ENCODE measurements at regions not wholly inside any gene's neighbourhood (a gene's known extent, or its start where the extent isn't known, plus 50 kb on each side); places are given as distances from the start of the nearest gene placed in this dataset.
"Not testable (repeated sequence)": the region's sequence is repeated elsewhere in the genome, so short reads cannot be mapped to it uniquely, and the experiment has no call there.

GRCh38 chr2:7377916-7378569 is 460.8 kb downstream of the RNF144A start:
- no peak for DNase-seq (ENCODE audit: low read depth in 2 of 2)

- DNase-seq (ENCODE audit: low read depth in 2 of 2), result no peak
Observed at GRCh38 chr2:7378591-7378990, 461.4 kb downstream of the RNF144A start.

GRCh38 chr2:7379799-7380198 is 462.6 kb downstream of the RNF144A start:
- no peak for DNase-seq (ENCODE audit: low read depth in 2 of 2)

- DNase-seq (ENCODE audit: low read depth in 2 of 2), result no peak
Observed at GRCh38 chr2:7384773-7385349, 467.6 kb downstream of the RNF144A start.

- DNase-seq (ENCODE audit: low read depth in 2 of 2), result not testable (repeated sequence)
Observed at GRCh38 chr2:7390311-7390710, 473.1 kb downstream of the RNF144A start.

GRCh38 chr2:7392076-7392787 is 475.0 kb downstream of the RNF144A start:
- no peak for DNase-seq (ENCODE audit: low read depth in 2 of 2)

GRCh38 chr2:7394195-7394594 is 477.0 kb downstream of the RNF144A start:
- no peak for DNase-seq (ENCODE audit: low read depth in 2 of 2)

- DNase-seq (ENCODE audit: low read depth in 2 of 2), result no peak
Observed at GRCh38 chr2:7400628-7401027, 483.4 kb downstream of the RNF144A start.

- DNase-seq (ENCODE audit: low read depth in 2 of 2), result no peak
Observed at GRCh38 chr2:7403092-7403775, 486.0 kb downstream of the RNF144A start.

GRCh38 chr2:7405861-7406715 is 488.9 kb downstream of the RNF144A start:
- DNase-seq (ENCODE audit: low read depth in 2 of 2), result no peak

- no peak for DNase-seq (ENCODE audit: low read depth in 2 of 2)
Observed at GRCh38 chr2:7407001-7407400, 489.8 kb downstream of the RNF144A start.

- no peak for DNase-seq (ENCODE audit: low read depth in 2 of 2)
Observed at GRCh38 chr2:7407906-7408680, 490.9 kb downstream of the RNF144A start.

- no peak for DNase-seq (ENCODE audit: low read depth in 2 of 2)
Observed at GRCh38 chr2:7411691-7412090, 494.5 kb downstream of the RNF144A start.

GRCh38 chr2:7417845-7418742 is 500.9 kb downstream of the RNF144A start:
- no peak for DNase-seq (ENCODE audit: low read depth in 2 of 2)

- no peak for DNase-seq (ENCODE audit: low read depth in 2 of 2)
Observed at GRCh38 chr2:7419186-7419585, 502.0 kb downstream of the RNF144A start.

- no peak for DNase-seq (ENCODE audit: low read depth in 2 of 2)
Observed at GRCh38 chr2:7419814-7420311, 502.7 kb downstream of the RNF144A start.

- no peak for DNase-seq (ENCODE audit: low read depth in 2 of 2)
Observed at GRCh38 chr2:7420530-7420929, 503.3 kb downstream of the RNF144A start.

- DNase-seq (ENCODE audit: low read depth in 2 of 2), result no peak
Observed at GRCh38 chr2:7424481-7424880, 507.3 kb downstream of the RNF144A start.

- DNase-seq (ENCODE audit: low read depth in 2 of 2), result no peak
Observed at GRCh38 chr2:7427293-7428060, 510.3 kb downstream of the RNF144A start.
